GM21717 (cell line): ENCODE measurements at regions not wholly inside any gene's neighbourhood (a gene's known extent, or its start where the extent isn't known, plus 50 kb on each side); places are given as distances from the start of the nearest gene placed in this dataset.
"Not testable (repeated sequence)": the region's sequence is repeated elsewhere in the genome, so short reads cannot be mapped to it uniquely, and the experiment has no call there.

ENCODE experiments used
- ATAC-seq: cut with Tn5 transposase; IDR thresholded peaks from one replicate; pipeline ENCODE4 v1.9.1; 2021; ENCODE audit warnings: mild to moderate bottlenecking, moderate library complexity; ENCODE audit not compliant: unreplicated experiment

DNA sequence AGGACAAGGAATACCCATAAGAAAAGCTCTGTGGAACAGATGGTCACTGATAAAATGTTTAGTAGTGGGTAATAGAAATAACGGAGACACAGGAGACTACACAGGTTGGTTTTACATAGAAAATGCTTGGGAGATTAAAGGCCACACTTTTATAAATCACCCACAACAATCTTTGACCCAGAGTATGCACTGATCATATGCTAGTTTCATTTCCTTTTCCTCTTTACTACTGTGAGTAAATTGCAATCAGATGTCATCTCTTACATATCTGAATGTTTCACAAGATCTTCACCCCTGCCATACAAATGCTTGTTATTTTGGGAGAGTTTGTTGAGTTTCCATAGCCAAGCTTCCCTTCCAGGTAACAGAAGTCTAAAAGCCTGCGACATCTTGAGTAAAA is 978.4 kb upstream of the KLHL29 start:
- no peak for ATAC-seq

DNA sequence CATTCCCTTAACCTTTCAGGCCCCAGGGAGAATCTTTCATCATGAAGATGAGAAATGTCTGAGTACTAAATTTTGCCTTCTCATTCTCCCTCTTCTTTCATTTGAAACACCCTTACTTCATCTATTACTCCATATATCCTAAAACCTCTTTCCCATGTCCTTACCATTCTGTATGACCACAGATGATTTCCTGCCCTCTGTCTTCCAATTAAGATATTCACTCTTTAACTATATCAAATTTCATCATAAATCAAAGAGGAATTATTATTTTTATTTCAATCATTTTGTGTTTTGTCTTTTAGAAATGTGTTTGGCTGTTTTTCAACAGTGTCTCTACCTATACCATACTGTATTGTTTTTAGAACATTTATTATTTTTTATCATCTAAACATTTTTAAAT is 964.9 kb upstream of the KLHL29 start:
- no peak for ATAC-seq

DNA sequence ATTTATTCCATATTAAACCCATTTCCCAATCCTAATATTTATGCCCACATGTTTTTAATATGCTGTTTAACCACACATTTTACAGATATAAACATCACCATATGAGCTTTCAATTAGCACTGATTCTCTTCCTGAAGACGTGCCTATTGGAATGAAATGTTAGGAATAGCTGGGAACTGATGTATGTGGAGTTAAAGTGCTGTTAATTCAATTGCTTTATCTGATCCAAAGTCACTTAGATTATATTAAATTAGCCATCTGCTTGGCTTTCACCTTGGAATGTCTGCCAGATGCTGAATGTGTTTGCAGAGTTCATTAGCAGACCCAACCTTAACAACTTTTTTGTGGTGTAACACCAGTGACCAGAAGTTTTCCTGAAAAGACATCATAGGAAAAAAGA is 942.9 kb upstream of the KLHL29 start:
- ATAC-seq = no peak

DNA sequence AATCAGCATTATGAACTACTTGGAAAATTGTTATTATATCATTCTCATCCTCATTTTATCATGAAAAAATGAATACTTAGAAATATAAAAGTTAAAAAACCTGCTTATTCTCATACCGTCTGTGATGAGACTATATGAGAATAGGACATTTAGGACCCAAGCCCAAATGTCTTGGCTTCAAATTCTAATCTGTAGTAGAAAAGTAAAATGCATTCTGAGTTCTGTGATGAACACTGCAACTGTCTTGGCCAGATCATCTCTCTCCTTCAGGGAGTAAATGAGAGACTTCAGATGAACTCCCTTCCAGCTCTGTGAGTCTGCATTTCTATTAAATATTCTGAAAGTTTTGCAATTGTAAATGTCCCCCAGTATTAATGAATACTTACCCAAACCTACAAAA is 940.7 kb upstream of the KLHL29 start:
- ATAC-seq = no peak

DNA sequence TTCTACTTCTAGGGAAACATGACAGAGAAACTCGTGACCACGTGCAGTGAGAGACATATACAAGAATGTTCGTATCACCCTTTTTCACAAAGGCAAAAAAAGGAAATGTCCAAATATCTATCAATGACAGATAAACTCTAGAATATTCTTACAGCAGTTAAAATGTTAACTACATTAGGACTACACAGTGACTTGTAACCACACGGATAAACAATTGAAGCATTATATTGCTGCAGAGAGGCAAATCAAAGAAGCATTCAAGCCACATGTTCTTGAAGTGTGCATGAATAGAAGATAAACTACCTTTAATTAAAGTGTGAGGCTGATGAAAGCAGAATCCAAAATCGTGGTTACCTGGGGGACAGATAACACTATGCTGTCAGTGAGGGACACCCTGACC is 935.3 kb upstream of the KLHL29 start:
- no peak for ATAC-seq

DNA sequence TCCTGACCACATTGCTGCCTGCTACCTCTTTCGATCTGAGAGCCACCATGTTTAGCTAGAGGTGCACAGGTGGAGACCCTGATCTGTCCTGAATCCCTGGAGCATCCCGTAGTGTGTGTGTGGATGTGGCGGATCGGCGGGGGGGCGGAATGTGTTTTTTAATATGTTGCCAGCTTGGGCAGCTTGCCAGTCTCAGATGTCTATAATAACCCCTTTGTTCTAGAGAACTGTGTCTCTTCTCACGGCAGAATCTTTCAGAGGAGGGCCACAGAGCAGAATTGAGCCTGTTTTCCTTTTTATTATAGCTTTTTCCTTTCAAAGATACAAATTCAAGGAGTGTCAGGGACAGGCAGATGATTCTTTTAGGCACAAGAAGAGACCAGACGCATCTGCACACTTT is 934.1 kb upstream of the KLHL29 start:
- no peak for ATAC-seq

DNA sequence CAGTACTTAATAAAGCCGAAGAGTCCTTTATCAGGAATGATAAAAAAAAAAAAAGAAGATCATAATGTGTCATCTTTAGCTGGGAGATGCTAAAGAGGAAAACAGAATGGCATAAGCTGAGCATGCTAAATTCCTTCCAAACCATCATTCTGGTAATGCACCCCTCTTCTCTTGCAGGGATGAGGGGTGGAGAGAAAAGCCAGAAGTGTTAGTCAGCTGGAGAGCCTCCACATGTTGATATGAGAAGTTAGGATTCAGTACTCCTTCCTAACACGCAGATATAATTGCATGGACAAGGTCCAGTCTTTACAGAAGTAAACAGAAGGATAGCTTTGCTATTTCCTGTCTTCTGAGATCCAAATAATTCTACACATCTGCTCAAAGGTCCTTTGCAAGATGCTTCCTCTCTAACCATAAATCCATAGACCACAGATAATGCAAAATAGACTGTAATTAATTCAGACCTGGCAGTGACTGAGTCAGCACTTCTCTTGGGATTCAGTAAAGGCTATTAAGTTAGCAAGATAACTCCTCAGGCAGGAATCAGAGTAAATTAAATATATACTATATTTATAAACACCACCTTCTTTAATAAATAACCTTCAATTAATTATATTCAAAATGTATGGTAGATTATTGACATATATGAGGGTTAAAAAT is 930.0 kb upstream of the KLHL29 start:
- no peak for ATAC-seq

DNA sequence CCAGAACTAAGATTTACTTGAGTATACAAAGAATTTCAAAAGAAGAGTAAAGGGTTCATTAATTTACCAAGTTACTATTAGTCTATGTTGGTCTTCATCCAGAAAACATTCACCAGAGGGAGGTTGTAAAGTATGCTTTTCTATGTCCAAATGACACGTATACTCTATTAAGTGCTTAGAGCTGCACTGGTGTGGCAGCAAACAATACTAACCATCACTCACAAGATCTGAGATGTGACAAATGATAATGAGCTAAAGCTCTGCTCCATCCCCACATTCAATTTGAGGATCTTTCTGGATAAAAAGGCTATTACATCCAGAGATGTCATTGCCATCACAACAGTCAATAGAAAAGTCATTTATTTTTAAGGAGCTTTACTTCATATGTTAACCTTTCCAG is 926.5 kb upstream of the KLHL29 start:
- ATAC-seq = no peak

DNA sequence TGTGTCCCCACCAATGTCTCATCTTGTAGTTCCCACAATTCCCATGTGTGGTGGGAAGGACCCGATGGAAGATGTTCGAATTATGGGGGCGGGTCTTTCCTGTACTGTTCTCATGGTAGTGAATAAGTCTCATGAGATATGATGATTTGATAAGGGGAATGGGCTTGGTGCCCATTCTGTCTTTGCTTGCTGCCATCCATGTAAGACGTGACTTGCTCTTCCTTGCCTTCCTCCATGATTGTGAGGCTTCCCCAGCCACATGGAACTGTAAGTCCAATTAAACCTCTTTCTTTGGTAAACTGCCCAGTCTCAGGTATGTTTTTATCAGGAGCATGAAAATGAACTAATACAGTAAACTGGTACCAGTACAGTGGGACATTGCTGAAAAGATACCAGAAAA is 909.9 kb upstream of the KLHL29 start:
- ATAC-seq = not testable (repeated sequence)

DNA sequence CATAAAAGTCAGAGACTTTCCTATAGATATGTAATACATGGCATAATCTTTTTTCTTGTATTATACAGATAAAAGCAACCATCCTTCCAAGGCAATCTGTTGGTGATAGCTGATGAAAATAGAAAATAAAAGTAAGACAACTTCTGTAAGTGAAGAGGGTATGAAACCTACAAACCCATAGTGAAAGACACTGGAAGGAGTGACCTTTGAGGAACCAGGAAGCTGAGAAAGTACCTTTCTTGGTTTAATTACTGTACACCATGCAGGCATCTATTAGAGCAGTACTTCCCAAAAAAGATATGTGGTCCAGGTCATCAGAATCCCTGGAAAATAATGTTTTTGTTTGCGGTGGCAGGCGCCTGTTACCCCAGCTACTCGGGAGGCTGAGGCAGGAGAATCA is 906.6 kb upstream of the KLHL29 start:
- ATAC-seq = peak; percentile 55

DNA sequence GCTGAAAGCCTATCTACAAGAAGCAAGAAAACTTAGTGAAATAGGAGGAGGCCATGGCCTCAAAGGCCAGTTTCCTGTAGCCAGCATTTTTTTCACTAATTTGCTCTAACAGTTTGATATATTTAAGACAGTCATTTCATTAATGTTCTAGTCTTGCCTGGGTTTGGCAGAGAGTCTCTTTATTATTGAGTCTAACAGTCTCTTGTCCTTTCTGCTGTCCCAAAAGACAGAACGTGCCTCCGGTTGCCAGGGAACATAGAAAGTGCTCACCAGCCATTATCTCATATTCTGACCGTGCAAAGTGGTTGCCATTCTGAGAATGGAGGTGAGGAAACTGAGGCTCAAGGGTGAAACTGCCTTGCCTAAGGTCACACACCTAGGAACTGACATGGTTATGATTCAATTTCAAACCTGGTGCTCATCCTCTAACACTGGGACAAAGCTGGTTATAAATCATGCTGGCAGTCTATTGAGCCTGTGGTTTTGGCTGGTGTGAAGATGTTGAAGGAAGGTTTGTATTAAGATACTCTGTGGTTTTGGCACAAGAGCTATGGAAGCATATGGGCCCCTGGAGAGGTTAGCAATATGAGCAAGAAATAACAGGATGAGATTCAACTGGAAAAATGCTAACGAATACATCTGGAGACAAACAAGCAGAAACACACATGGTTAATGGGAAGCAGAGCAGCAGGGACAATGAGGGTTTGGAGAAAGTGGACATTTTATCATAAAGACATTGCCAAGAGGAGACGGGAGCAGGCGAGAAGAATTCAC is 903.3 kb upstream of the KLHL29 start:
- ATAC-seq = no peak

DNA sequence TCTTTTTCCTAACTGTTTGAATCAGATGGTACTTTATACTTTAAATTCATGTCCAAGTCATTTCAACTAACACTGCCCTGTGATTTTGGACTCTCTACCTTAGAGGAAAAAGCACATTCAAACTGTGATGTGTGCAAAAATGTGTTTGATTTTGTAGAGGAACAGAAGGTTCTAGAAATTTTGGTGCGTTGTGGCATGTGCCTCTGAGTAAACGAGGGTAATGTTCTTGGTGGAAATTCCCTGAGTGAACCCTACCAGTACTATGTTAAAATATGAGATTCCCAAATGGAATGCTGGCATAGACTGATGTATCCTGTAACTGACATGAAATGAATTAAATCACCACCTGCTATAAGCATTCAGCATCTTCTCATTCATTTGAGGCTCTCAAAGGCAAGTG is 901.9 kb upstream of the KLHL29 start:
- ATAC-seq = no peak

DNA sequence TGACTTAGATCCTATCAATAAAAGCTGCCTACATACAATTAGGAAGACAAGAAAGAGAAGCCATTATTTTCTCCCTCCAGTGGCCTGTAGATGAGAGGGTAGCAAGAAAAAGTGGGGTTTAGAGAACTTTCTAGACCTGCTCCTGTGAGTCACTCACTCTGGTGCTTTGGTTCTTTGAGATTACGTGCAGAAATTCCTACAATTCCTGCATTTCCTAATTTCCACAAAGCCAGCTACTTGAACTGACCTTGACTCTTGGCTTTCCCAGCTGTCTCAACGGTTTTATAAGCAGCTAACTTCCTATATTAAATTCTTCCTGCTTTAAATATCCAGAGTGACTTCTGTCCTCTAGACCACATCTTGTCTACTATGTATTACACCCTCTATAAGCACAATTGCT is 899.5 kb upstream of the KLHL29 start:
- ATAC-seq = no peak

DNA sequence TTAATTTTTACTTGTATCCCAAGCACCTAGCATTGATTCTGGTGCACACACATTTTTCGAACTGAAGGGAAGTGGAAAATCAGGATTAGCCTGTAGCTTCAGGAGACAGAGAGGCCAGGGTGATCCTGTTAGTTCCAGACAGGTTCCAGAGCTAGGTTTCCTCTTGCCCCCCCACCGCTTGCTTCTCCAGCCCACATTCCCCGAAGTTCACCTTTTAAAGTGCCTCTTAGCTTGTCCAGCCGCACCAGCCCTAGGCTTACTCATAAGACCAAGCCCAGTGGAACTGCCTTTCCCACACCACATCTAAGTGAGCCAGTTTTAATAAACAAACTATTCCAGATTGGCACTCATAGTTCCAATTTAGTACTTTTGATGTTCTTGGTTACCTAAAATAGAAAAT is 898.6 kb upstream of the KLHL29 start:
- no peak for ATAC-seq

DNA sequence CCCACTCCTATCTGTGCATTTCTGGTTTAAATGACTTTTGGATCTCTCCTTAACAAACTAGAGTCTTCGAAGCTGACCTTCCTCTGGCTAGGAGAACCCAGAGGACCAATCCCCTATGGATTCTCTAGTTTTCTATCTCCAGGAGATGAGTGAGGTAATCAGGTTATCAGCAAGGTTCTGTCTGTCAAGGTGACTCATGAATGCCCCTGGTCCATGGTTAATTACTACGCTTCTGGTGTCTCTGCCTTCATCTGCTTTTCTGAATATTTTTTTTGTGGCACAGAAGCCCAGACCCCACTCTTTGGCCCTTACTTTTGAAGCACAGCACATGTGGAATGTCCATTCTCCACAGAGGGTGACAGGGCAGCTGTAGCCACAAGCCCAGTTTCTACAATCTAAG is 897.9 kb upstream of the KLHL29 start:
- ATAC-seq = no peak

DNA sequence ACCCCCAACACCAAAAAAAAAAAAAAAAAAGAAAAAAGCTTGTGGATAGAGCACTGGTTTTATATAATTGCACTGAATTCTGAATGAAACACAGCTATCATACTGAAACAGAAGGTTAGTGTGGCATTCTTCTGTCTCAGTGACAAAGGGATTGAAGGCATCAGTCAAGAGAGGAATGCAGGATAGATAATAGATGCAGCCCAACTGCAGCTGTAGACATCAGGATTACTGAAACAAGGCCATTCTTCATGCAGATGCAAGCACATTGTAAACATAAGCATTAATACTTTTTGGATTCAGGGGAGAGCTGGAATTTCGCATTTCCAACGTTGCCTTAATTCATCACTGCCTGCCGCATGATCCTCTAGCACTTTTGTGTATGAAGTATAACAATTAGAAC is 897.4 kb upstream of the KLHL29 start:
- ATAC-seq = no peak

DNA sequence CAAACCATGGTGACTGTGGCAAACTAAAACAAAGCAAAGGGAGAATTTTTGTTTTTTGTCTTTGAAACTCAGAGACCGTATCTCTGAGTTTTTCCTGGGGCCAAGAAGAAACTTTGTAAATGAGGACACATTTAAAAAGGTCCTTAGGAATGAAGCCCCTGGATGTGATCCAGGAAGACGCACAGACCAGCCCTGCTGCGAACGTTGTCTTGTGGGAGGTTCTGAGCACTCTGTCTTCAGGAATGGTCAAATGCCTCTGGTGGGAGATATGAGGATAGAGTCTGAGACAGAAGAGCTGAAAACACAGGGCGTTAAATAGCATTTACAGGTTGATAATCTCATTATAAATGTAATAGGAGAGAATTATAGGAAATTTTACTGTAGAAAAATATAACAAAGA is 893.5 kb upstream of the KLHL29 start:
- ATAC-seq = no peak

DNA sequence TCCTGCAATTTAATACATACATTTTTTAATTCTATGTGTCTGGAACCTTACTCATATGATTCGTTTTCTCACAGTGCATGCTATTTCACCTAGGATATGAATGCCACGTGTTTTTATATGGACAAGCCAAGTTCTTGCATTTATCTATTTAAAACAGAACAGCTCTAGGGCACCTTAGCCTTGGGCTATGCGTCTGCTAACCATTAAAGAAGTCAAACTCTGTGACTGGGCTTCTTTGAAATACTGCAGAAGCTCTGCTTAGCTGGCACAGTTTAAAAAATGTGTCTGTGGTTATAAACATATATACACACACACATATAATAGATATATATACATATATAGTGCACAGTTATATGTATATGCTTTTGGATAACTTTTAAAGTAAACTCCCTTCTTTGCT is 890.8 kb upstream of the KLHL29 start:
- ATAC-seq = no peak

DNA sequence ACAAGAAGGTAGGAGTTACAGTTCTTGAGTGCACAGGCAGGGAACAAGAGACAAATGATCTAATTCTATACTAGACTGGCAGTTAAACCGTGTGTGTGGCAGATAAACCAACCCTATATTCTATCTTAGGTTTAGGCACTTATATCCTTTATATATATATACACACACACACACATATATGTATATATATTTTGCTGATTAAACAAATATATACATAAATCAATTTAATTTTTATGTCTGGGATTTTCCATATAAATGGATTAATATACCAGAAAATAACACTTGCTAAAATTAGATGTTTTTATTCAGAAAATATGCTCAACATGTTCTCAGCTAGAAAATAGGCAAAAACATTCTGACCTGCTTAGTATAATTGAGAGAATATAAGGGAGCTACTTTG is 887.9 kb upstream of the KLHL29 start:
- ATAC-seq = no peak

DNA sequence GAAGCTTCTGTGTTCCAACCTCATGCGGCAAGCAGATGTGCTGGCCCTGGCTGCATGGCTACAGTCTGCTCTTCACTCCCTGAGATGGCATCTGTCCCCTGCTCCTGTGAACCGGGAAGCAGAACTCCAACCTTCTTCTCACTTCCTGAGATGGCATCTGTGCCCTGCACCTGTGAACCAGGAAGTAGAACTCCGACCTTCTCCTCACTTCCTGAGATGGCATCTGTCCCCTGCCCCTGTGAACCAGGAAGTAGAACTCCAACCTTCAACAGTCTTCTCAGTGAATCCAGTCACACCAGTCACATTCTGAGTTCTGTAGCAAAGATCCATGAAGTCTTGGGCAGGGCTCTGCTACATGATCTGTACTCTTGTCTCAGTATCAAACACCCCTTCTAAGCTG is 887.2 kb upstream of the KLHL29 start:
- ATAC-seq = no peak

DNA sequence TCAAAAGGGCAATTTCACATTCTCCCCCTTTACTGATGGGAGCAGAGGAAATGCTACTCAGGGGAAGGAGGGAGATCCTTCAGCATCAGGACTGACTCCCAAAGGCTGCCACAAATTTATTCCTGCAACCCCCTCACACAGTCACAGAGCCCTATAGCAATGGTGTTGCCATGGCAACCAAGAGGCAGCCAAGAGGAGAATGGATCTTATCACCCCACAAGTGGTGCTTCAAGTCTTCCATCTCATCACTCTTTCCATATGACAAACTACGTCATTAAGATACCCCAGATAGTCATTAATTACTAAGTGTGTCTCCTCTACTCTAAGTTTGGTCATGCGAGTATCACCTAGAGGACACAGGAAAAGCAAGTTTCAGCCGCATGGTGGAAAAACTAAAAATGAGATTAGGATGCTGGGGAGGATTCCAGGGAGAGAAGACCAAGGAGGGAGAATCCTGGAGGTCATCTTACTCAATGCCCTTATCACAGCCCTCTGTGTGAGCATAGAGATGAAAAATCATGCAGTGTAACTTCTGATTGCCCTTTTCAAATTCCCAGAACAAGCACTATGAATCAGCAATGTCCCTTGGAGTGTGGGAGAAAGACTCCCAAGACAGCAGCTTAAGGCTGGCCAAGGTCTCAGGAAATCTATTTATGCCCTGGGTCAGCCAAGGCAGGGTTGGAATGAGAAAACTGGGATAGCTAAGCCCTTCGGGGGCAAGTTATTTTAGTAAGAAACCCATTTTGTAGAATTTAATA is 885.7 kb upstream of the KLHL29 start:
- no peak for ATAC-seq

DNA sequence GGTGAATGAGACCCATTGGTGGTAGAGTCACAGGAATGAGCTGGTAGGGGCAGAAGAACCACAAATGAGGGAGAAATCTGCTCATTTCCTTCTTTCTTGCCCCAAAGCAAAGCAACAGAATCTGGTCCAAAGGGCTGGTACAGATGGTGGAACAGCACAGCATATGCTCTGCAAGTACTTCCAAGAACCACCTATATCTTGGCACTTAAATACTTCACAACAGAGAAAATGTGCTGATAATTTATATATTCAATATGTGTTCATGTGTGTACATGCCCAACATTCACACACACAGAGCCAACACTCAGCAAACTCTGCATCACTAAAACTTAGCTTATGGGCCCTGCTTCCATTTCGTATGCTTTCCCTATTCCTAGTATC is 884.4 kb upstream of the KLHL29 start:
- no peak for ATAC-seq
